H7 (cell line): ENCODE measurements at regions not wholly inside any gene's neighbourhood (a gene's known extent, or its start where the extent isn't known, plus 50 kb on each side); places are given as distances from the start of the nearest gene placed in this dataset.
"Not testable (repeated sequence)": the region's sequence is repeated elsewhere in the genome, so short reads cannot be mapped to it uniquely, and the experiment has no call there.

ENCODE experiments used
- DNase-seq: peaks from one replicate; pipeline ENCODE4 v3.0.0; 2012
- H3K27me3 ChIP-seq: 2 replicates; pipeline ENCODE4 v1.6.0; 2011; ENCODE audit warnings: mild to moderate bottlenecking, low read length; ENCODE audit not compliant: control insufficient read depth, insufficient read depth
- H3K36me3 ChIP-seq: replicated peaks from 2 replicates; pipeline ENCODE4 v1.5.1; 2011; ENCODE audit warnings: low read length; ENCODE audit not compliant: control insufficient read depth, insufficient read depth
- H3K4me3 ChIP-seq: 2 replicates; pipeline ENCODE4 v1.5.1; 2011; ENCODE audit warnings: low read depth, mild to moderate bottlenecking, control low read depth, low read length, moderate library complexity; ENCODE audit not compliant: insufficient read depth

DNA sequence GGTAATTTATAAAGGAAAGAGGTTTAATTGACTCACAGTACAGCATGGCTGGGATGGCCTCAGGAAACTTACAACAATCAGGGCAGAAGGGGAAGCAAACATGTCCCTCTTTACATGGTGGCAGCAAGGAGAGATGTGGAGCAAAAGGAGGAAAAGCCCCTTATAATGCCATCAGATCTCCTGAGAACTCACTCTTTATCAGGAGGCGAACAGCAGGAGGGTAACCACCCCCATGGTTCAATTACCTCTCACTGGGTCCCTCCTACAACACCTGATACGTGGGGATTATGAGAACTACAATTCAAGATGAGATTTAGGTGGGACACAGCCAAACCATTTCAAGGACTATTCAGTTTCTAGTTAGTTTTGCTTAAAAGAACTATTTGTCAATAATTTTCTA is 453.3 kb downstream of the C12orf50 start:
- DNase-seq: no peak
- Histone ChIP-seq H3K36me3 (no peaks in the 10 kb centered on the region), H3K4me3 (no peak overlapping the region), H3K27me3 (no peaks in the 10 kb centered on the region)

- H3K27me3 ChIP-seq, H3K36me3 ChIP-seq, DNase-seq, H3K4me3 ChIP-seq: not testable (repeated sequence)
Observed at GRCh38 chr12:87566918-87567317, 462.3 kb downstream of the C12orf50 start.

DNA sequence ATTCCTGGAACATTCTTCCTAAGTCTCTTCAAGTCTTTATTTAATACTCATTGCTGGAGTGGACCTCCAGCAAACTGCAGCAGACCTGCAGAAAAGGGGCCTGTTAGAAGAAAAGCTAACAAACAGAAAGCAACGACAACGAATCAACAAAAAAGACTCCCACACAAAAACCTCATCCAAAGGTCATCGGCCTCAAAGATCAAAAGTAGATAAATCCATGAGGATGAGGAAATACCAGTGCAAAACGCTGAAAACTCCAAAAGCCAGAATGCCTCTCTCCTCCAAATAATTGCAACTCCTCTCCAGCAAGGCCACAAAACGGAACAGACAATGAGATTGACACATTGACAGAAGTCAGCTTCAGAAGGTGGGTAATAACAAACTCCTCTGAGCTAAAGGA is 472.2 kb downstream of the C12orf50 start:
- Histone ChIP-seq H3K36me3 (no peaks in the 10 kb centered on the region), H3K27me3 (no peaks in the 10 kb centered on the region), H3K4me3 (no peak overlapping the region)
- DNase-seq: no peak

DNA sequence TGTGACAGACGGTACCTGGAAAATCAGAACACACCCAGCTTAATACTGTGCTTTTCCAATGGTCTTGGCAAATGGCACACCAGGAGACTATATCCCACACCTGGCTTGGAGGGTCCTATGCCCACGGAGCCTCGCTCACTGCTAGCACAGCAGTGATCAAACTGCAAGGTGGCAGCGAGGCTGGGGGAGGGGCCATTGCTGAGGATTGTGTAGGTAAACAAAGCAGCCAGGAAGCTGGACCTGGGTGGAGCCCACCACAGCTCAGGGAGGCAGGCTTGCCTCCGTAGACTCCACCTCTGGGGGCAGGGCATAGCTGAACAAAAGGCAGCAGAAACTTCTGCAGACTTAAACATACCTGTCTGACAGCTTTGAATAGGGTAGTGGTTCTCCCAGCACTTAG is 498.0 kb downstream of the C12orf50 start:
- not testable (repeated sequence) for H3K36me3 ChIP-seq, H3K4me3 ChIP-seq, H3K27me3 ChIP-seq, DNase-seq

- Histone ChIP-seq H3K27me3 (no peaks in the 10 kb centered on the region), H3K4me3 (no peak overlapping the region), H3K36me3 (no peaks in the 10 kb centered on the region)
- DNase-seq: no peak
Observed at GRCh38 chr12:87529413-87529812, 499.8 kb downstream of the C12orf50 start.

- no peak overlapping the region for H3K4me3 ChIP-seq
- H3K36me3 ChIP-seq: no peaks in the 10 kb centered on the region
- no peaks in the 10 kb centered on the region for H3K27me3 ChIP-seq
- DNase-seq: no peak
Observed at GRCh38 chr12:87520968-87521367, 508.2 kb downstream of the C12orf50 start.

DNA sequence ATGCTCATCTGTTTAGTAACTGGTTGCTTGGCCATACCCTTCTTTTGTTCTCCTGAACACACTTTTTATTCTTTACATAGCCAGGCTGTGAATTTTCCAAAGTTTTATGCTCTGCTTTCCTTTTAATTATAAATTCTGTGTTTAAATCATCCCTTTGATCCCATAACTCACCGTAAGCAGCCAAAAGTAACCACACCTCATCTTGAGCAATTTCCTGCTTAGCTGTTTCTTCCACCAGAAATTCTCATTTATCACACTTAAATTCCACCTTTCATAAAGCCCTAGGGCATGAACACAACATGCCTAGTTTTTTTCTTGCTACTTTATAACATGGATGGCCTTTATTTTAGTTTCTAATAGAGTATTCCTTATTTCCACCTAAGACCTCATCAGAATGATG is 510.7 kb downstream of the C12orf50 start:
- no peaks in the 10 kb centered on the region for H3K36me3 ChIP-seq
- H3K4me3 ChIP-seq: no peak overlapping the region
- no peaks in the 10 kb centered on the region for H3K27me3 ChIP-seq
- DNase-seq: no peak

DNA sequence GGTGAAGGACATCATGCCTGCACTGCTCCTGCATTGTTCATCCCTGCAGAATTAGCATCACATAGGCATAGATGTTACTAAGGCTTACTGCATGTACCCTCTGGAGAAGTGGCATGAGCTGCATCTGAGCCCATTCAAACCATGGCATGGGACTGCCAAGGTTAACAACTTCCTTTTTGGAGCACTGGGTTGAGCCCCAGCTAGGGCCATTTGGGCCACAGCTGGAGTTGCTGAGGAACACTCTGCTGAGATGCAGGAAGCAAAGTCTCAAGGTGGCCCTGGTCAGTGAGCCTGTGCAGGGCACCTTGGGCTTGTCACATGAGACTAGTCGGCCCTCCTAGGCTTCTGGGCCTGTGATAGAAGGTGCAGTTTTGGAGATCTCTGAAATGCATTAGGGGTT is 511.2 kb downstream of the C12orf50 start:
- DNase-seq: no peak
- Histone ChIP-seq H3K36me3 (no peaks in the 10 kb centered on the region), H3K27me3 (no peaks in the 10 kb centered on the region), H3K4me3 (no peak overlapping the region)

GRCh38 chr12:87513536-87514280 is 515.5 kb downstream of the C12orf50 start:
- no peaks in the 10 kb centered on the region for H3K36me3 ChIP-seq
- DNase-seq: no peak
- H3K27me3 ChIP-seq: no peaks in the 10 kb centered on the region
- H3K4me3 ChIP-seq: no peak overlapping the region

- no peak for DNase-seq
- Histone ChIP-seq H3K36me3 (no peaks in the 10 kb centered on the region), H3K27me3 (no peaks in the 10 kb centered on the region), H3K4me3 (no peak overlapping the region)
Observed at GRCh38 chr12:87511371-87511770, 517.8 kb downstream of the C12orf50 start.

GRCh38 chr12:87509237-87509820 is 519.9 kb downstream of the C12orf50 start:
- Histone ChIP-seq H3K4me3 (no peak overlapping the region), H3K27me3 (no peaks in the 10 kb centered on the region), H3K36me3 (no peaks in the 10 kb centered on the region)
- DNase-seq: no peak

DNA sequence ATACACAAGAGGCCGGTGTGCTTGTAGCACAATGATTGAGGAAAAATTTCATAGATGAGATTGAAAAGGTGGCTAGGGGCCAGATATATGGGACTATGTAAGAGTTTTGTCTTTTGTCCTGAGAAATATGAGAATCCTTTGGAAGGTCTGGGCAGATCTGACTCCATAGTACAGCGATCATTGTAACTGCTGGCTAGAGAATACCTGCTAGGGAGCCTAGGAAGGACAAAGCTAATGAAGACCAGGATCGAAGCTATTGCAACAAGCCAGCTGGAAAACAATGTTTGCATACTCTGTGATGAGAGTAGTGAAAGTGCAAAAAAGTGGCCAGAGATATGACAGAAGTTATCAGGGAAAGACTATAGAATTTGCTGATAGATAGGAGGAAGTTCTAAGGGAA is 537.6 kb downstream of the C12orf50 start:
- no peak for DNase-seq
- Histone ChIP-seq H3K36me3 (no peaks in the 10 kb centered on the region), H3K27me3 (no peaks in the 10 kb centered on the region), H3K4me3 (no peak overlapping the region)

DNA sequence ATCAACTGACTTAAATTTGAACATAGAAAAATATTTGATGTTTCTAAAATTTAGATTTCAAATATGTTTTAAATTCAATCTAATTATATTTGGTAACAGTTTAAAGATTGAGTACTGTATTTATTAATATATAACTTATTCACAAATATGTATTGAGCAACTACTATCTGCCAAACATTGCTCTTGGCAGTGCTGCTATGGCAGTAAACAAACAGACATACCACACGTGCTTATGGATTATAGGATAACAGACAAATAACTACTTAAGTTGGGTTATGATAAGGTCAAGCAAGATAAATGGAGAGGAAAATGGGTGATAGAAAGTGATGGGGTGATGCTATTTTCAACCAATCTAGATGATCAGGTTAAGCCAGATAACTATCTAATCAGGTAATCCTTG is 538.1 kb downstream of the C12orf50 start:
- no peaks in the 10 kb centered on the region for H3K27me3 ChIP-seq
- H3K36me3 ChIP-seq: no peaks in the 10 kb centered on the region

DNA sequence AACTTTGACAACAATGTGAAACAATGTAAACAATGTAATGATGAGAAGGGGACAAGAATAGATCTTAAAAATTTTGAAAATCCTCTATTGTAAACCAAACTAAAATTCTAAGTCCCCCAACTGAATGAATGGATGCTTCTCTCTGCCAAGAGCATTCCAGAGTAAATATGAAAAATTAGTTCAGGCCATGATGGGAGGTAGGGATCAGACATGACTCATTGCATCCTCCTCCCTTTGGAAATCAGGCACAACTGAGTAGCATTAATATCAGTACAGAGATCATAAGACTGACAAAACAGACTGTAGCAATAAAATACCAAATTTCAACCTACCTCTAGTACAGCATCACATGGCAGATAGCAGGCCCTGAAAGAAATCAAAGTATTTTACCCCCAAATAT is 559.9 kb downstream of the C12orf50 start:
- Histone ChIP-seq H3K4me3 (no peak overlapping the region), H3K36me3 (no peaks in the 10 kb centered on the region), H3K27me3 (no peaks in the 10 kb centered on the region)
- DNase-seq: no peak

More for the DNA sequence above, 538.1 kb downstream of the C12orf50 start:
- no peak overlapping the region for H3K4me3 ChIP-seq
- no peak for DNase-seq

DNA sequence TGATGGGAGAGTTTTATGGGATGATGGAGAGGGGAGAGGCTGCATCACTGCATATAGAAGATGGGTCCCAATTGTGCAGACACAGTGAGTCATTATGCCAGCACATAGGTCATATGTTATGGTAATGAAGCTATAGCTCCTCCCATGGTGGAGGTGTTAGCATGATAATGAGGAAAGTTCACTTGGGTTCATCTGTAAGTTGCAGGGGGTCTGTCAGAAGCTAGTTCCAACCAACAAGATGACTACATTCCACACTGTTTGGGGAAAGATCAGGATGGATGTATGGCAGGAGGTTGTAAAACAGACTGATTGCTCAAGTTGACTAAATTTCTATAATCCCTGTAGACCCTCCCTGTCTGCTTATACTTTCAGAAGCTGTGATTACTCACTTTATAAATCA is 561.3 kb downstream of the C12orf50 start:
- H3K27me3 ChIP-seq: no peaks in the 10 kb centered on the region
- no peak overlapping the region for H3K4me3 ChIP-seq
- peak; percentile 20 for DNase-seq
- no peaks in the 10 kb centered on the region for H3K36me3 ChIP-seq
